ENCODE measurements at regions not wholly inside any gene's neighbourhood (a gene's known extent, or its start where the extent isn't known, plus 50 kb on each side); places are given as distances from the start of the nearest gene placed in this dataset.

DNA sequence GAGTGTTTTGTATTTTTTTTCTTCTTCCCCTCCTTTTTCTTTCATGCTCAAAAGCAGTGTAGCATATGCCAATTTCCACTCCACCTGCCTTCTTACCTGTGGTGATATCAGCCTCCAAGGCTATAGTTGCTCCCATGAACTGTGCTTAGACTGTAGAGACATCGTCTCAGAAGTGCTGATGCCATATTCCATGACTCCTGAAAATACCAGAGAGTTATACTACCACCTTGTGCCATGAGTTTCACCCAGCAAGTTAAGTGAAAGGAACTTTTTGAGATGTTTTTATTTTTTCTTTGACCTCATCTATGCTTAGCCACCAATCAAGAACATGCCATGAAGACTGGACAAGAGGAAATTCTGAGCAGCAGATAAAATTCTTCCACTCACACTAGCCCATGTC lies 142.8 kb upstream of the SEMA3E start:
- Histone ChIP-seq H3K27ac (ENCODE audit: low read depth, low read length) (no peak overlapping the region), H3K27me3 (ENCODE audit: insufficient read depth, low read length) (no peaks in the 10 kb centered on the region), H3K4me1 (ENCODE audit: insufficient read depth, low read length) (no peaks in the 10 kb centered on the region), H3K9me3 (ENCODE audit: control insufficient read depth in 1 of 2, low read length in 2 of 2) (no peaks in the 10 kb centered on the region), H3K36me3 (ENCODE audit: insufficient read depth, low read length) (no peaks in the 10 kb centered on the region), H3K4me3 (ENCODE audit: low read length in 2 of 2) (no peak overlapping the region)
- Mint-ChIP-seq H3K9me3 (peaks cover 0 to 14% (median 2%) of the 10 kb centered on the region in 8 donors), H3K36me3 (no peaks in the 10 kb centered on the region), H3K27ac (no peak overlapping the region), H3K27me3 (no peaks in the 10 kb centered on the region), H3K4me1 (no peaks in the 10 kb centered on the region), H3K4me3 (no peak overlapping the region)
- ChIA-PET CTCF (ENCODE audit: partially characterized antibody) (no interaction called here), POLR2A (ENCODE audit: partially characterized antibody) (no interaction called here)
- DNase-seq, result no peak
- intact Hi-C loops (cut with micrococcal nuclease), result no loop called here

DNA sequence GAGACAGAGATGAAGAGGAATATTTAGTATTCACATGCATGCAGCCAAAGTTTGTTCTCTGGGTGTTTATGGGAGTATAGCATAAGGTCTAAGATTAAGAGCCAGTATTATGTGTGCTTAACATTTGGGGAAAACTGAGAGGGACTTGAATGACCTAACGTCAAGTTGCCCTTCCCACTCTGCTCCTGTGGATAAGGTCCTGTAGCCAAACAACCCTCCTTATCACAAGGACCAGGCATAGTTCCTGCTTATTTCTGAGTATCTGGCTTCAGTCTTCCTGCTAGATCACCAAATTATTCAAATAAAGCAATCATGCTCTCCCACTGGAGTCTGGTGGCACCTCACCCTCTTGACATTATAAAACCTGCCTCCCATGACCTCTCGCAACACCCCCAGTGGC lies 137.9 kb upstream of the SEMA3E start:
- Histone ChIP-seq H3K36me3 (ENCODE audit: insufficient read depth, low read length) (no peaks in the 10 kb centered on the region), H3K4me1 (ENCODE audit: insufficient read depth, low read length) (no peaks in the 10 kb centered on the region), H3K9me3 (ENCODE audit: control insufficient read depth in 1 of 2, low read length in 2 of 2) (no peaks in the 10 kb centered on the region), H3K27me3 (ENCODE audit: insufficient read depth, low read length) (no peaks in the 10 kb centered on the region), H3K27ac (ENCODE audit: low read depth, low read length) (no peak overlapping the region), H3K4me3 (ENCODE audit: low read length in 2 of 2) (no peak overlapping the region)
- Mint-ChIP-seq H3K27me3 (no peaks in the 10 kb centered on the region), H3K36me3 (no peaks in the 10 kb centered on the region), H3K9me3 (peaks cover 0 to 10% (median 3%) of the 10 kb centered on the region in 8 donors), H3K4me3 (no peak overlapping the region), H3K27ac (no peak overlapping the region), H3K4me1 (no peaks in the 10 kb centered on the region)
- POLR2A ChIA-PET (ENCODE audit: partially characterized antibody), result no interaction called here
- no peak for DNase-seq
- CTCF ChIA-PET (ENCODE audit: partially characterized antibody), result no interaction called here
- intact Hi-C loops (cut with micrococcal nuclease), result no loop called here

DNA sequence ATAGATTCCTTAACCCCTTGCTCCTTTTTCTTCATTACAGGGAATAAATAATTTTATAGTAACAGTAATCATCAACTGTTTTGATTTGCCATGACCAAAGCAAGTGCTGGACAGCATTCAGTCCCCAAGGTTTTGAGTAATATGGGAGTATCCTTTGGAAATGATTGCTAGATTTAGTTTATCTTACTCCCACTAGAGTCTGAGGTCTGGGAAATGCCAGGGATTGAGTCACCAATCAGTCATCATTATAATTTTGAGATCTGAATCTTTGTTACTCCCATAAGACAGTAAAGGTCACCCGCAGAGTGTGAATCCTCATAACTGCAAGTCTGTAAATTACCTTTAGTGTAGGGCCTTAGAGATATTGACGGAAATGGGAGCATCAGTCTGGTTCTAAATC lies 133.7 kb upstream of the SEMA3E start:
- Histone ChIP-seq H3K4me3 (ENCODE audit: low read length in 2 of 2) (no peak overlapping the region), H3K9me3 (ENCODE audit: control insufficient read depth in 1 of 2, low read length in 2 of 2) (no peaks in the 10 kb centered on the region), H3K36me3 (ENCODE audit: insufficient read depth, low read length) (no peaks in the 10 kb centered on the region), H3K27ac (ENCODE audit: low read depth, low read length) (no peak overlapping the region), H3K4me1 (ENCODE audit: insufficient read depth, low read length) (no peaks in the 10 kb centered on the region), H3K27me3 (ENCODE audit: insufficient read depth, low read length) (no peaks in the 10 kb centered on the region)
- Mint-ChIP-seq H3K4me3 (no peak overlapping the region), H3K27me3 (no peaks in the 10 kb centered on the region), H3K27ac (no peak overlapping the region), H3K9me3 (peaks cover 0 to 10% (median 2%) of the 10 kb centered on the region in 8 donors), H3K36me3 (no peaks in the 10 kb centered on the region), H3K4me1 (no peaks in the 10 kb centered on the region)
- DNase-seq, result no peak
- POLR2A ChIA-PET (ENCODE audit: partially characterized antibody), result no interaction called here
- CTCF ChIA-PET (ENCODE audit: partially characterized antibody), result no interaction called here
- intact Hi-C loops (cut with micrococcal nuclease), result no loop called here

DNA sequence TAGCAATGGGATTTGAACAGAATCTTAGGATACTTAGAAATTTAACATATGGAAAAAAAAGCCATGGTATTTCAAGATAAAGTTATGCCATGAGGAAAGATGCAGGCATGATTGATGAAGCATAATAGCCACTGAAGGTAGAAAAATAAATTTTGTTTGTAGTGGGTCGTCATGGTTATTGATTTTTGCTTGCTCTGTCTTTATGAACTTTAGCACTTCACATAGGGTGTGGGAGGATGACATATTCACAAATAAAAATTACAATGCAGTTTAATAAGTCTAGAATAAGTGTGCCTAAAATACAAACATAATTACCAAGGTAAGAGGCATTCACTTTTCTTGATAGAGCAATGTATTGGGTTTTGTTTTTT lies 129.1 kb upstream of the SEMA3E start:
- CTCF ChIA-PET (ENCODE audit: partially characterized antibody), result no interaction called here
- Mint-ChIP-seq H3K27ac (no peak overlapping the region), H3K36me3 (no peaks in the 10 kb centered on the region), H3K4me3 (no peak overlapping the region), H3K27me3 (no peaks in the 10 kb centered on the region), H3K9me3 (peaks cover 0 to 9% (median under 1%) of the 10 kb centered on the region in 8 donors), H3K4me1 (no peaks in the 10 kb centered on the region)
- intact Hi-C loops (cut with micrococcal nuclease), result no loop called here
- H3K36me3 ChIP-seq (ENCODE audit: insufficient read depth, low read length), result no peaks in the 10 kb centered on the region
- H3K27me3 ChIP-seq (ENCODE audit: insufficient read depth, low read length), result no peaks in the 10 kb centered on the region
- H3K9me3 ChIP-seq (ENCODE audit: control insufficient read depth in 1 of 2, low read length in 2 of 2), result no peaks in the 10 kb centered on the region
- H3K27ac ChIP-seq (ENCODE audit: low read depth, low read length), result no peak overlapping the region
- DNase-seq, result no peak
- H3K4me1 ChIP-seq (ENCODE audit: insufficient read depth, low read length), result no peaks in the 10 kb centered on the region
- POLR2A ChIA-PET (ENCODE audit: partially characterized antibody), result no interaction called here
- H3K4me3 ChIP-seq (ENCODE audit: low read length in 2 of 2), result no peak overlapping the region

GRCh38 chr7:83777406-83778072 lies 128.6 kb upstream of the SEMA3E start:
- intact Hi-C loops (cut with micrococcal nuclease), result no loop called here
- Histone ChIP-seq H3K36me3 (ENCODE audit: insufficient read depth, low read length) (no peaks in the 10 kb centered on the region), H3K27me3 (ENCODE audit: insufficient read depth, low read length) (no peaks in the 10 kb centered on the region), H3K27ac (ENCODE audit: low read depth, low read length) (no peak overlapping the region), H3K4me3 (ENCODE audit: low read length in 2 of 2) (no peak overlapping the region), H3K4me1 (ENCODE audit: insufficient read depth, low read length) (no peaks in the 10 kb centered on the region), H3K9me3 (ENCODE audit: control insufficient read depth in 1 of 2, low read length in 2 of 2) (no peaks in the 10 kb centered on the region)
- CTCF ChIA-PET (ENCODE audit: partially characterized antibody), result no interaction called here
- H3K36me3 Mint-ChIP-seq, result no peaks in the 10 kb centered on the region
- H3K4me1 Mint-ChIP-seq, result no peaks in the 10 kb centered on the region
- no peaks in the 10 kb centered on the region for H3K27me3 Mint-ChIP-seq
- no peak overlapping the region for H3K4me3 Mint-ChIP-seq
- H3K27ac Mint-ChIP-seq, result no peak overlapping the region
- peaks cover 0 to 9% (median under 1%) of the 10 kb centered on the region in 8 donors for H3K9me3 Mint-ChIP-seq
- POLR2A ChIA-PET (ENCODE audit: partially characterized antibody), result no interaction called here
- no peak for DNase-seq

GRCh38 chr7:83769407-83769806 lies 120.5 kb upstream of the SEMA3E start:
- Mint-ChIP-seq H3K4me3 (no peak overlapping the region), H3K9me3 (peaks cover 0 to 16% (median 5%) of the 10 kb centered on the region in 8 donors), H3K27ac (no peak overlapping the region), H3K36me3 (no peaks in the 10 kb centered on the region), H3K4me1 (no peaks in the 10 kb centered on the region), H3K27me3 (no peaks in the 10 kb centered on the region)
- Histone ChIP-seq H3K4me1 (ENCODE audit: insufficient read depth, low read length) (no peaks in the 10 kb centered on the region), H3K9me3 (ENCODE audit: control insufficient read depth in 1 of 2, low read length in 2 of 2) (no peaks in the 10 kb centered on the region), H3K36me3 (ENCODE audit: insufficient read depth, low read length) (no peaks in the 10 kb centered on the region), H3K27ac (ENCODE audit: low read depth, low read length) (no peak overlapping the region), H3K27me3 (ENCODE audit: insufficient read depth, low read length) (no peaks in the 10 kb centered on the region), H3K4me3 (ENCODE audit: low read length in 2 of 2) (no peak overlapping the region)
- POLR2A ChIA-PET (ENCODE audit: partially characterized antibody), result no interaction called here
- intact Hi-C loops (cut with micrococcal nuclease), result no loop called here
- DNase-seq, result no peak
- CTCF ChIA-PET (ENCODE audit: partially characterized antibody), result no interaction called here

- Mint-ChIP-seq H3K9me3 (peaks cover 0 to 16% (median 5%) of the 10 kb centered on the region in 8 donors), H3K27ac (no peak overlapping the region), H3K4me3 (no peak overlapping the region), H3K36me3 (no peaks in the 10 kb centered on the region), H3K27me3 (no peaks in the 10 kb centered on the region), H3K4me1 (no peaks in the 10 kb centered on the region)
- DNase-seq, result no peak
- ChIA-PET CTCF (ENCODE audit: partially characterized antibody) (no interaction called here), POLR2A (ENCODE audit: partially characterized antibody) (no interaction called here)
- intact Hi-C loops (cut with micrococcal nuclease), result no loop called here
- Histone ChIP-seq H3K27ac (ENCODE audit: low read depth, low read length) (no peak overlapping the region), H3K4me1 (ENCODE audit: insufficient read depth, low read length) (no peaks in the 10 kb centered on the region), H3K27me3 (ENCODE audit: insufficient read depth, low read length) (no peaks in the 10 kb centered on the region), H3K36me3 (ENCODE audit: insufficient read depth, low read length) (no peaks in the 10 kb centered on the region), H3K4me3 (ENCODE audit: low read length in 2 of 2) (no peak overlapping the region), H3K9me3 (ENCODE audit: control insufficient read depth in 1 of 2, low read length in 2 of 2) (no peaks in the 10 kb centered on the region)
Observed at GRCh38 chr7:83751217-83751616, 102.3 kb upstream of the SEMA3E start.

- no peaks in the 10 kb centered on the region for H3K36me3 ChIP-seq (ENCODE audit: insufficient read depth, low read length)
- H3K4me1 ChIP-seq (ENCODE audit: insufficient read depth, low read length), result no peaks in the 10 kb centered on the region
- Mint-ChIP-seq H3K27me3 (no peaks in the 10 kb centered on the region), H3K4me1 (no peaks in the 10 kb centered on the region), H3K9me3 (peaks cover 0 to 13% (median 5%) of the 10 kb centered on the region in 8 donors), H3K36me3 (no peaks in the 10 kb centered on the region), H3K4me3 (no peak overlapping the region), H3K27ac (no peak overlapping the region)
- ChIA-PET CTCF (ENCODE audit: partially characterized antibody) (no interaction called here), POLR2A (ENCODE audit: partially characterized antibody) (no interaction called here)
- DNase-seq, result no peak
- no peak overlapping the region for H3K4me3 ChIP-seq (ENCODE audit: low read length in 2 of 2)
- no peaks in the 10 kb centered on the region for H3K27me3 ChIP-seq (ENCODE audit: insufficient read depth, low read length)
- H3K9me3 ChIP-seq (ENCODE audit: control insufficient read depth in 1 of 2, low read length in 2 of 2), result no peaks in the 10 kb centered on the region
- intact Hi-C loops (cut with micrococcal nuclease), result no loop called here
- no peak overlapping the region for H3K27ac ChIP-seq (ENCODE audit: low read depth, low read length)
Observed at GRCh38 chr7:83749495-83749894, 100.6 kb upstream of the SEMA3E start.
